GM18868 (cell line): ENCODE measurements at regions not wholly inside any gene's neighbourhood (a gene's known extent, or its start where the extent isn't known, plus 50 kb on each side); places are given as distances from the start of the nearest gene placed in this dataset.

Experiments
- ATAC-seq: cut with Tn5 transposase; IDR thresholded peaks from one replicate; pipeline ENCODE4 v1.9.1; 2021; ENCODE audit warnings: mild to moderate bottlenecking, moderate library complexity; ENCODE audit not compliant: unreplicated experiment

DNA sequence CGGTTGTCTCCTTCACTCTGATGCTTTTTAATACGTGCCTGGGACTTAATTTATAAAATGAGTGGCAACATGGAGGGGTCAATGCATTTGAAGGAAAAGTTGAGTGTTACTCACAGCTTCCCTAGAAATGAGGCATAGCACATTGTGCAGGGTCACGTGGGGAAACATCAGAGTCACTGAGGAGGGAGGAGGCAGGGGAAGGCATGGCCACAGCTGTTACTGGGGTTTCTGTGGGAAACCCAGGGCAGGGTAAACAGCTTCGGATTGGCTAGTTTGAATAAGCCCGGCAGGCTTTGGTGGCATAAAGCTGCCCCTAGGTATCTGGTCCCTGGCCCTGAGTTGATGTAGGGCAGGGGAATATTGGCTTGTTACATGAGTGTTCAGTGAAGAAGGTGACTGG, 98.9 kb upstream of the ST8SIA2 start:
- no peak for ATAC-seq

DNA sequence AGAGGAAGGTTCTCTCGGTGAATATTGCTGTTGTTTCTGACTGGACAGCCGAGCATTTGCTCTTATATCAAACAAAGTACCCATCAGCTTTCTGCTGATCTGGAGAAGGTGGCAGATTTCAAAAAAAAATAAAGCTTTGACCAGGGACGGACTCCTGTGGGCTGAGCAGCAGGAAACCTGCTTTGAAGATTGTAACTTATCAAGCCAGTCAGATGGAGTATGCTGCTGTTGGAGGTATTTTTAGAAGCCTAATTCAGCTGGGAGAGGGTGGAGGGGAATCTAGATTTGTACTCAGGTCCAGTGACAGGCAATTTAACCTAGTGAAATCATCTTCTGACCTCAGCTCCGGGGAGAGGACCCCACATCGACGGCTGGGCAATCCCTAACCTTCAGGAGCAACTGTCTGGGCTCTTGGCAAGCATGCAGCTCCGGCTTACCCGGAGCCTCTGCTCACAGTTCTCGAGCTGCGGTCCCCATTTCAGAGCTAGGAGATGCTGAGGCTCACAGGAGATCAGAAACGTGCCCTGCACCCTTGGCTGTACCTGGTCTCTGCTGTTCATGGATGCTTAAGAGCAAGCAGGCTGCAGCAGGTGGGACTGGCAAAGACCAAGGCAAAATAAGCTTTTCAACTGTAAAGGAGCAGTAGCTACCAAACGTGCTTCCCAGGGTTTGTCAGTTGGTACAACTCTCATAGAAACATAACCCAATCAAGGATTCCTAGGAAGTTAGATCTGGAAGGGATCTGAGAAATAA, 89.3 kb upstream of the ST8SIA2 start:
- ATAC-seq = no peak

DNA sequence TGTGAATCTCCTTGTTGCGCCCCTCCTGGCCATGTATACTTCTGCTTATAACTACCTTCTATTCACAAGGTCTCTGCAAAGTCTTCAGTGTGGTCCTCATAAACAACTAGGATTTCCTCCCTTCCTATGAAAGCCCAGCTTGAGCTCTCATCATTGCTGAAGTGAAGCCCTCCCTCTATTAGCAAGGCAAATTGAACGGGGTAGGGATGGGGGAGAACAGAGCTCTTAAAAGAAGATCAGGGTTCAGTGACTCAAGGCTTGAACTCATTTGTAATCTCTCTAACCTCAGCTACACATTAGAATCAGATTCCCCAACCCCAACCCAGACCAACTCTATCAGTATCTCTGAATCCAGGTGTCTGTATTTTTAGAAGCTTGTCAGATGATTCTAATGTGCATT, 88.3 kb upstream of the ST8SIA2 start:
- ATAC-seq = no peak

DNA sequence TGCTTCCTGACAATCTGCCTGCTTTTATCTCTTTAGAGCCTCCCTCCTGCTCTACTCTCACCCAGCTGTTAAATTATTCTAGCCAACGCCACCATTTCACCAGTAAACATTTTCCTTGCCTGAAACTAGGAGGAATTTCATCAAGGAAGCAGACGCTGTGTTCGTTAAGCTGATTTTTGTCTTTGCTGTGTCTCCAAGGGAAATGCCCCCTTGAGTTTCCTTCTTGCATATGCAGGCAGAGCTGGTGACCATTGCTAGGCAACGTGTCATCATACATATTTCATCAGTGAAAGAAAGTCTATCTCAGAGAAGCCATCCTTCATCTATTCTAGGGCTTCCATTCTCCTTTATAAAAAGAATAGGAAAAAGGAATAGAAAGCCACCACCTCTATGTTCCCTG, 87.0 kb upstream of the ST8SIA2 start:
- ATAC-seq = no peak

DNA sequence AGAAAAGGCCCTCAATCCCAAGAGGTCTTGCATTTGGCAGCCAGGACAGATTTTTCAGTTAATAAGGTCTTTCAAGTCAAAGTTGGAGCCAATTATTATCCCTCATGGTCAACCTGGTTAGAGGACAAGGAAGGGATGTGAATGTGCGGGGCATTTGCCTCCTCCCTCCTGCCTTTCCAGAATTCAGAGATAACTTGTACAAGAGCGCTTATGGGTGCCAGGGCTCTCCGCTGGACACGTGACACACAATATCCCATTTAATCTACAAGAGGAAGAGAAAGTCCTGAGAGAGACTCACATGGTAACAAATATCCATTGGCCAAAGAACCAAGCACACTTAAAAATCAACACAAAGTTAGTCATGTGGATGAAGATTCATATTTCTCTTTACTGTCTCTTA, 78.5 kb upstream of the ST8SIA2 start:
- no peak for ATAC-seq

DNA sequence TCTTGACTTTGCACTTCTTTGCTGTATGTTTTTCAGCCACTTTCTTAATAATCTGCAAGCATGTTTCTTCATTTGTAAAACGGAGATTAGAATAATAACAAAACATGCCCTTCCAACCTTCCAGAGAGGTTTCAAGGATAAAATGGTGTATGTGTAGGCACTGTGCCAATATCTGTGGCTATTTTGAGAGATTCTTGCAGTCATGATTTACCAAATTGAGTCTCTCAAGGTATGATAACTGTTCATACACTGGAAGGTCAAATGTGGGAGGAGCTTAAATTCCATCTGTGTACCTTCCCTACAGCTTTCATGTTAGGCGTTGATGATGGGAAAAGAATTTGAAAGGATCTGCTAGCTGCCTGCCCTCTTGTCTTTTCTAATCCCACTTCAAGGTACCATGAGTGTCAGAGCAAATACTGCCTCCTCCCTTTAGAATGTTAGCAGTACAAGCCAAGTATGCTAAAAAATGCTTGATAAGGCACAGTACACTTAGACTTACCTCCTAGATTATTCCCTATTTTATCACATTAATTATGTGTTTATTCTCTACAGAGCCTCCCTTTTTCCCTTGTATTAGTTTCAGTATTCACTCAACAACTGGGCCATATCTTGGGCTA, 78.0 kb upstream of the ST8SIA2 start:
- ATAC-seq = no peak

DNA sequence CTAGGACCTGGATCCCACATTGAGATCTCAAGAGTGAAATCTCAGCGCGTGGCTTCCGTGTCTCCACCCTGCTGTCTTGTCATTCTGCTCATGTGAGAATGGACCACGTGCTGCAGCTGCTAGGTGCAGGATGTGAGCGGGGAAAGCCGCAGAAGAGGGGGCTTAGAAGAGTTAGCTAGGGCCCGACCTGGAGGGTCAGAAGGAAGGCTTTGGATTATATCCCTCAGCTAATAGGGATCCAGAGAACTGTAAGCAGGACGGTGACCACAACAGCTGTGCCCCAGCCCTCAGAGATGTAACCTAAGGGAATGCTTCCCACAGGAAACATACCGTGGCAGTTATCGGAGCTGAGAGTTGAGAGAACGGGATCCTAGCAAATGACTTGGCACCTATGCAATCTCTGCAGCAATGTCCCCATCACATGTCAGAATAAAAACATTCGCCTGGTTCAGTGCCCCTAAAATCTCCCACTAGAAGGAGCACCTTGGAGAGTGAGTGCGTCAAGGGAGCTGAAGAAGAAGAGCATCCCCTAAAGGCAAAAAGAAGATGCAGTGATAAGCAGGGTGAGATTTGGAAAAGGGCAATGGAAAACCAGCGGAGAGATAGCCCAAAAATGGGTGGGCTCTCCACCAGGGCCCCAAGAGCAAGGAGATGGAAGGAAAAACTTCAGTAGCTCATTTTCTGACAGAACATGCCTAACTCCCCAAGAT, 76.9 kb upstream of the ST8SIA2 start:
- no peak for ATAC-seq

DNA sequence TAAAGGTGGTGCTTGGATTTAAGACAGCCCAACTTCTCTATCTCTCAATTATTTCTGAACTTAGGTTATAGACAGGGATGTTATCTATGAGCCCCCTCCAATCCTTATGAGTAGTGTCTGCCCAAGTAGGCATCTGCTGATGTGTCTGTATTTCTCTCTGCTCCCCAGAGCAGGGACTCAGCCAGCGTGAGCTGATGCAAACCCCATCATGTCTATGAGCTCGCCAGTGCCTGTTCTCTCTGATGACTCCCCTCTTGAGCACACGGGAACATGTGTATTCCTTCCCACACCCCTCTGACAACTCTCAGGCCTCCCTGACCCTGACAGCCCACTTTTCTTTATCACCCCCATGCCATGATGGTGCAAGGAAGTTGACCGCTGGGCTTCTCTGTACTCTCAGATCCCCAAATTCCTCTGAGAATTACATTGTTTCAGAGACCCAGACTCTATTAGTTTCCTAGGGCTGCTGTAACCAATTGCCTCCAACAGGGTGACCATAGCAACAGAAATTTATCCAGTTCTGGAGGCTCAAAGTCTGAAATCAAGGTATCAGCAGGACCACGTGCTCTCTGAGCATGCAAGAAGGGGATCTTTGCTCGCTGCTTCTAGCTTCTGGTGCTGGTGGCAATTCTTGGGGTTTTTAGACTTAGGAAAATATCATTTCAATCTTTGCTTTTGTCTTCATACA, 73.5 kb upstream of the ST8SIA2 start:
- no peak for ATAC-seq

DNA sequence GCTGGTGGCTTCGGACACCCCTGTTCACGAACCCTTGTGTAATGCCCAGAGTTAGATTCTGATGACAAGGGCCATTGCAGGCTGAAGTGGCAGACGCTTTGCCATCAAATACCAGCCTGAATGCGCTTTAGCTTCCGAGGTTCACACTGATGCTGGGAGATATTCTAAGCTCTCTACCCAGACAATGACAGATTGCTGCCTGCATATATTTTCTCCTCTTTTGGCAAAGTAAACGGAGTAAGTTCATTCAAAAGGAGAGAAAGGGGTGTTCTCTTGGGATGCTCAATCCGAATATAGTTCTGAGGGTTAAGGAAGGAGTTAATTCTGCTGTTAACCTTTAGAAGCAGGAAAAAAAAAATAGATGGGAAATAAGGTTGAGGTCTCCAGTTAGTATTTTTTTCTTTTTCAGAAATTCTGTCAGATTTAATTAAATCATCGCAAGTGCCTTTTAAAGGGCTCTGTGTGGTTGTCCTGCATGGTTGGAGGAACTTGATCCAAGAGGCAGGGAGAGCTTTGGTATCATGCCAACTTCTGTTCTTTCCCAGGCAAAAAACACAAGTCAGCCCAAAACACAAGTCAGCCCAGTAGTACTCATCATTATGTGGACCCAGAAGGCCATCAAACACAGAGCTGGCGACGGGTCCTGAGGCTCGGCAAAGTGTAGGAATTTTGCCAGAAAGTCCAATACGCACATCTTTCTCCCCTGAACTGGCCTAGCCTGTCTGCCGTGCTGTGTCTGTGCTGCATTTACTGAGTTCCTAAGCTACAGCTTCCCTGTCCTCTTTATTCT, 70.9 kb upstream of the ST8SIA2 start:
- ATAC-seq = no peak

DNA sequence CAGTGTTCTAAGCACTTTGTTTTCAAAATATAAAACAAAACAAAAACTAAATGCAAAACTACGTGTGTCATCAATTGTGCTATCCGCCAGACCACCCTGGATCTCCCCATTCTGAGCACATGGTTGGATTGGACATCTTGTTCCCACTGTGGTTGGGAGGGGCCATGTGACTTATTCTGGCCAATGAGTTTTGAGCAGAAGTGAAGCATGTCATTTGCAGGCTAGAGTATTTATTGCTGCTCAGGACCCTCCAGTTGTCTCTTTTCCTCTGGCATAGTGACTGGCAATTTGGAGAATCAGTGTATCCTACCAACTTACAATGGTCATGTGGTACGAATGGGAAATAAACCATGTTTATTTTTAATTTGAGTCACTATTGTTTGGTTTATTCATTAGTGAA, 70.2 kb upstream of the ST8SIA2 start:
- no peak for ATAC-seq

DNA sequence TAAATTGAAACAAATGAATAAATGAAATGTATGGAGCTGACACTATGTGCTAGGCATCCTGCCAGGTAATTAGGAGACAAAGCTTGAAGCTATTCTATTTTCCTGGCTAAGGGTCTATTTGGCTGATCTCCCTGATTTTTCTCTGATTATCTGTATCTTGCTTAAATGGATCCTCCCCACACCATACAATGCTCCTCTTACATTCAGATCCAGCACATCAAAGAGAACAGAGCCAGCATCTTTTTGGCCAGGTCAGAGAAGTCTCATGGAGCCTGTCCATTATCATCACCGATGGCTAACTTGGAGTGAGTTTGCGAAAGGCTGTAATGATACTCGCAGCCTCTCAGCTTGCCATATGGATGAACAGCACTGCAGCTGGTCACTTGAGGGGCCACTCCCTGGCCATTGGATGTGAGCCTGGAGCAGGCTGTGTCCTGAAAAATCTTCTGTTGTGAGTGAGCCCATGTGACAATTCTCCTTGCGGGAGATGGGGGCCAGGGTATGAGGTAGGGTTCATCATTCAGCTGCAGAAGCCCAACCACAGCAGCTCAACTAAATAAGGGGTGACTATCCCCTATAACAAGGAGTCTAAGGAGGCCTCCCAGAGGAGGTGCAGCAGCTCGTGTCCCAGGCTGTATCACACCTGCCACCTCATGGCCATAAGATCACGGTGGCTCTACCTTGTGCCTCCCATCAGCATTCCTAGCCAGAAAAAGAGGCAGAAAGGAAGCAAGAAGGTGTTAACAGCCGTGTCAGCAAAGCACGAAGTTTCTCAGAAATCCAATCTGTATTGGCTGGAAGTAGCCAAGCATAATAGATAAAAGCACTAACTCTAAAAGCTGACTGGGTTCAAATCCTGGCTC, 69.3 kb upstream of the ST8SIA2 start:
- no peak for ATAC-seq

DNA sequence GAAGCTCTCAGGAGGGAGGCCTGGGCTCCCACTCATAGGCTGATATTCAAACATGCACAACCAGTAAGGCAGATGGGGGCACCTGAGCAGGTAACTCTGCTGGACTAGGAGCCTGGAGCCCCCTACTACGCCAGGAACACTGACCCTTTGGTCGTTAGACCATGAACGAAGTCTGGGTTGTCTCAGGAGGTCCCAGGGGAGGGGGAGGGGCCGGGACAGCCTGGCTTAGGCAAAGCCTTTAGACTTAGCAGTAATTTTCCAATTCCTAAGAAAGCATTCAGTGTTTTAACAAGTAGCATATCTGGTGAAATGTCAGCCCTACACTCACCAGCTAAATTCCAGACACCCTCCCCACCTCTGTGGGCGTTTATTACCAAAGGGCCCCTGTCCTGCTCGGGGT, 67.4 kb upstream of the ST8SIA2 start:
- no peak for ATAC-seq

DNA sequence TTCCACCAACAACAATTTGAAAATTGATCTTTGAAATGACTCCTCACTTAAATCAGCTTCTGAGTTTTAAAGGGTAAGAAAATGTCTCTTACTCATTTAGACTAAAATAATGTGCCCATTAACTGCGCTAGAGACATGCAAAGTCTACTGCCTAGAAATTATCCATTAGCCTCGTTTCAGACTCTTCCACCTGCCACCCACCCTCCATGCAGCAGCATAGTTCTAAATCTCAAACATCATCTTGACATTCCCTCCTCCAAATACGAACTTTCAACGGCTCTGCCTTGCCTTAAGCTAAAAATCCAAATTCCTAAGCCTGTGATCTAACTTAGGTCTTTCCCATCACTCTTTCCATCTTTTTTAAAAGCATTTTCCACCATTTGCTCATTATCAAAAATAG, 66.6 kb upstream of the ST8SIA2 start:
- ATAC-seq = no peak

DNA sequence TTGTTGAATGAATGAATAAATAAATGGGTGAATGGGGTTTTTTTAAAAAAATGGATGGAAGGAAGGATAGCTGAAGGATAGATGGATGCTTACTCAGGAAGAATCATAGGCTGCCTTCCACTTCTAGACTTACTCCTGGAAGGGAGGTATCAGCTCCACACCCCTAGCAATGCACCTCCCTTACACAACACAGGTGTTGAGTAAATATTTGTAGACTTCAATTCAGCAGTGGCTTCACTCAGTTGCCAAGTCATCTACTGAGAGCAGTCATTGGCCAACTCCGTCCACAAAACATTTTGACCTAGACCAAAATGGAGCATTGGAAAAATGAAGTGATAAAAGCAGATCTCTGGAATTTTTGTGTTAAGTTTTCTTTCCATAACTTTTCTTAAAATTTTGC, 65.5 kb upstream of the ST8SIA2 start:
- ATAC-seq = no peak

DNA sequence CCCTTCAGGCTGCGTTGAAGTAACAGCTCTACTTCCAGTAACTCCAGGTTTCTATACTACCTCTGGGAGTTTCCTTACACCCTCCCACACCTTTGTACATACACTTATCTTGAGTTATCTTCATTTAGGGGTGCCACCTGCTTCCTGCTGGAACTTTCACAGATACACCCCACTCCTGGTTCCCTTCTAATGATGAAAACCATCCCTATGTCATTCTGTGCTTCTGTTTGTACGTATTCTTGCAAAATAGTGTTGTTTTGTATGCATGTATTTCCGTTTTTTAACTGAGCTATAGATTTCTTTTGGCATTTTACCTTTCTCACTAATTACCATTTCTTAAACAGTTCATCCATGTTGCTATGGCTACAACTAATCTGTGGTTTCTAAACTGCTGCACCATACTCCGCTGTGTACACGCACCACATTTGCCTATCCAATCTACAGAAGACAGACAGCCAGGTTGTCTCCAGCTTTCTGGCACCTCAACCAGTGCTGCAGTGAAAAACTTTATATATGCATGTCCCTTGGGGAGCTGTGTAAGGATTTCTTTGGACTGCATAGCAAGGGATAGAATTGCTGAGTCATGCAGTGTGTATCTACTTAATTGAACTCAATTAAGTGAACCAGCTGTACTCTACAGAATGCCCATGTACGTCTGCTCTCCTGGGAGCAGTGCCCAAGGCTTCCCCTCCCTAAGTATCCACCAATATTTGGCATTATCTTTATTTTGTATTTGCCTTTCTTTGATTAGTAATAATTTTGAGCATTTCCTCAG, 61.4 kb upstream of the ST8SIA2 start:
- no peak for ATAC-seq

DNA sequence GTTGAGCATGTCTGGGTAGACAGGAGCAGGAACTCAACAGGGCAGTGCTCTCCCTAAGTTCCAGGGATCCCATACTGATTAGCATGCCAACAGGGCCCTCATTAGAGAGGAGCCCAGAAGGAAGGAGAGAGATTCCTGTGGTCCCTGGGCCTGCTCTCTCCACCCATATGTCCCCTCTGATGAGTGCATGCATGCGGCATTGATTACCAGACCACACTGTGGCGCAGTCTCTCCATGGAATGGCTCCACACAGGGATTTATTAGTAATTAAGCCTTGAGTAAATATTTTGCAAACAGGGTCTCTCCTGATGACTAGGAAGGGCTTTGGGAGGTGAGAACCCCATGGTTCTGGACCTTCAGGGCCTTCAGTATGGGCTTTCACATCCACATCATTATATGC, 60.0 kb upstream of the ST8SIA2 start:
- no peak for ATAC-seq

DNA sequence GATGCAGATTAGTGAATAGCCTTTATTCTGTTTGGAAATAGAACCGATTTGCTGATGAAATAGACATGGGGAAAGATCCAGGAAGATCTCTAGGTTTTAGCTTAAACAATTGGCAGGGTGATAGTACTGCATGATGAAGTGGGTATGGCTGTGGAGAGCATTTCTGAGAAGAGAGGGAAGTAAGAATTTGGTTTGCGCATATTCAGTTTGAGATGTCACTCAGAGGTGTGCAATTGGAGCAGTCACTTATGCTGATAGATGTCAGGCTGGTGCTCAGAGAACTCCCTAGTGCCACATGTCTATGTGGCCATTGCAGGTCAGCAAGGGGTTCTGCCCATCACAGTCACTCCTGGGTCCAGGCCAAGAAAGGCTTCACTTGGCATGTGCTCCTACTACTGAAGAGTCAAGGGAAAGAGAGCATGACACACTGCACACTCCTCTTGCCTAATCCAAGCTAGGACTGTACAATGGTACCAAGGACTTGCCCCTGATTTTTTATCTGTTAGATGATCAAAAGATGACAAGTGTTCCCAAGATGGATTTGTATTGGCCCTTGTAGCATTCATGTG, 57.2 kb upstream of the ST8SIA2 start:
- ATAC-seq = no peak

DNA sequence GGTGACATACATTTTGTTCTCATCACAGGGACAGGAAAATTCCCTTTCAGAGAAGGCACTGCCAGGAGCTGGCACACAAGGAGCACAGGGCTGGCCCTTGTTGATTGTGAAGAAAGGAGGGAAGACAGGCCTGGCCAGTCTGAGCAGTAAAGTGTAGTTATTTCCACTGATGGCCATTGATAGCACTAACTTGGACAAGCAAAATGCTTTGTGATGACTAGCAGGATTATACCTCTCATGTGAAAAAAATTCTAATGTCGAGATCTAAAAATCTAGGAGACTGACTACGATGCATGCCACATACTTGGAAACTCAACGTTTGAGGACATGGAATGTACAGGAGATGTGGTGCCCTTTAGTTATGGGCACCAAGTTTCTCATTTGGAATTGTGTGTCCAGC, 54.3 kb upstream of the ST8SIA2 start:
- ATAC-seq = no peak
